RWPE1 (cell line): ENCODE measurements at regions not wholly inside any gene's neighbourhood (a gene's known extent, or its start where the extent isn't known, plus 50 kb on each side); places are given as distances from the start of the nearest gene placed in this dataset.

ENCODE experiments used
- CTCF ChIA-PET: fragments of 350-600 bp; sonication (Branson Sonifier 250); formaldehyde crosslinking; extraction: SDS; loops from one replicate; lab custom pipeline; 2021; lab: Yijun Ruan, JAX
- POLR2A ChIA-PET: fragments of 400-600 bp; formaldehyde crosslinking; extraction: SDS; loops from one replicate; lab custom pipeline; 2020; ENCODE audit warnings: antibody characterized with exemption; ENCODE audit not compliant: low non-redundant PET; lab: Yijun Ruan, JAX
- DNase-seq: peaks from one replicate; pipeline ENCODE4 v3.0.0; 2012; ENCODE audit warnings: low spot score
- H3K27ac ChIP-seq: fragments of 450-650 bp; 2 replicates; pipeline ENCODE4 v1.5.1; 2017
- TF ChIP-seq, protein P1 (sequence below): fragments of 450-650 bp; conservative IDR thresholded peaks from 2 replicates; pipeline ENCODE4 v1.5.1; 2017; ENCODE audit warnings: low read depth, mild to moderate bottlenecking

DNA sequence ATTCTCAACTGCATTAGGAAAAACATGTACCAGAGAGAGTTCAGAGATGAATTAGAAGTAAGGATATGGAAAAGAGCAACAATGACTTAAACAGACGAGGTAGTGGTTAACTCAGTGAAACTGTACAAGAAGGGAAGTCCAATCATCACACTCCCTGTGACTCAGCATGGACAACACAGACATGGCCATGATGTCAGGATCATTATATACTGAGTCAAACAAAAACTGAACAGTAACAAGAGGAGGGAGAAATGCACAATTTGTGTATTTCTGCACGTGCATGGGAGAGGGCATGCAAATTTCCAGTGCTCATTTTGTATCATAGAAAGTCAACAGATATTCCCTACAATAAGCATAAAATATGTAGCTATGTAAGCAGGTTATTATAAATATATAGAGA is 1037.8 kb downstream of the BCL11B start:
- DNase-seq = peak; percentile 37
- POLR2A ChIA-PET = no interaction called here
- H3K27ac ChIP-seq = no peak overlapping the region
- CTCF ChIA-PET = no interaction called here
- TF ChIP-seq, protein P1, sequence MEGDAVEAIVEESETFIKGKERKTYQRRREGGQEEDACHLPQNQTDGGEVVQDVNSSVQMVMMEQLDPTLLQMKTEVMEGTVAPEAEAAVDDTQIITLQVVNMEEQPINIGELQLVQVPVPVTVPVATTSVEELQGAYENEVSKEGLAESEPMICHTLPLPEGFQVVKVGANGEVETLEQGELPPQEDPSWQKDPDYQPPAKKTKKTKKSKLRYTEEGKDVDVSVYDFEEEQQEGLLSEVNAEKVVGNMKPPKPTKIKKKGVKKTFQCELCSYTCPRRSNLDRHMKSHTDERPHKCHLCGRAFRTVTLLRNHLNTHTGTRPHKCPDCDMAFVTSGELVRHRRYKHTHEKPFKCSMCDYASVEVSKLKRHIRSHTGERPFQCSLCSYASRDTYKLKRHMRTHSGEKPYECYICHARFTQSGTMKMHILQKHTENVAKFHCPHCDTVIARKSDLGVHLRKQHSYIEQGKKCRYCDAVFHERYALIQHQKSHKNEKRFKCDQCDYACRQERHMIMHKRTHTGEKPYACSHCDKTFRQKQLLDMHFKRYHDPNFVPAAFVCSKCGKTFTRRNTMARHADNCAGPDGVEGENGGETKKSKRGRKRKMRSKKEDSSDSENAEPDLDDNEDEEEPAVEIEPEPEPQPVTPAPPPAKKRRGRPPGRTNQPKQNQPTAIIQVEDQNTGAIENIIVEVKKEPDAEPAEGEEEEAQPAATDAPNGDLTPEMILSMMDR = no peak

DNA sequence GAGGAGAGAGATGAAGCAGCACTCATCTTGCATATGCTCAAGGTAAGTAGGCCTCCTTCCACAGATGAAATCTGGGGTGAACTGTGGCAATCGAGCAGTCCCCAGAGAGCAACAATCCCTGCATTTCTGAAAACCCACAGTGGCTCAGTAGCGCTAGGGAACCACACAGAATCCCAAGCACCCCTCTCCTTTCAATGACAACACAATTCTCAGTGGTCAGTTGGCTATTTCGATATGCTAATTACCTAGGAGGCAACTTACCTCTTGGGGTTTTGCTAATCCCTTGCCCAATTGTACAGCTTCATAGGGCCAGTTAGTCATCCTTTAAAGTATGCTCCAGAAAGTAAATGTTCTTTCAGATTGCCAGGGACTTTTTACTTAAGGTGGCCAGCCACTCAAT is 1035.7 kb downstream of the BCL11B start:
- POLR2A ChIA-PET = no interaction called here
- TF ChIP-seq, protein P1 = no peak
- CTCF ChIA-PET = no interaction called here

DNA sequence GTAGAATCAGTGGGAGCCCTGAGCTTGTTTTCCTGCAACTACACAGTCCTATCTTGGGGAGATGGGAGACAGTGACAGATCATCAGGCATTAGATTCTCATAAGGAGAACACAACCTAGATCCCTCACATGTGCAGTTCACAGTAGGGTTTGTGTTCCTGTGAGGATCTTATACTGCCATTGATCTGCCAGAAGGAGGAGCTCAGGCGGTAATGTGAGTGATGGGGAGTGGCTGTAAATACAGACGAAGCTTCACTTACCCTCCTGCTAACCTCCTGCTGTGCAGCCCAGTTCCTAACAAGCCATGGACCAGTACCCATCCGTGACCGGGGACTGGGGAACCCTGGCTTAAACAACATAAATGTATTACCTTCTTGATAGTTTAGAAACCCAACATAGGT is 1034.1 kb downstream of the BCL11B start:
- ChIA-PET POLR2A (no interaction called here), CTCF (no interaction called here)
- H3K27ac ChIP-seq = no peak overlapping the region
- TF ChIP-seq, protein P1 = no peak
- DNase-seq = no peak

More for the DNA sequence above, 1035.7 kb downstream of the BCL11B start:
- DNase-seq = no peak
- H3K27ac ChIP-seq = no peak overlapping the region

DNA sequence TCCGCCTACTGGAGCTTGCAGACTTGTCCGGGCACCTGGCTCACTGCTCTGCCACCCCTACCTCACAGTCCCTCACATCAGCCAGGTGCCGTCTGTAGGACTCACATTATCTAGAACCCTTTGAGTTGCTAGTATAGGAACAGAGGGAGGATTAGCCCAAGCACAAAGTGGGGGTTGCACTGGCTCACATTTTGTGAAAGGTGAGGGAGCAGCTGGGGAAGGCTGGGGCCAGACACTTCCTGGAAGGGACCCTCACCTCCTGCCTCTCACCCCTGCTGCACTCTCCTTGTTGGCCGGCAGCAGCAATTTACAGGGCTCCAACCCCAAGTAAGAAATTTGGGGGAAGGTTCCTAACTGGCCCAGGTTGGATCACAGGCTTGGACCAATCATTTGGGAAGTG is 1031.6 kb downstream of the BCL11B start:
- ChIA-PET POLR2A (no interaction called here), CTCF (interaction anchor here (0.6 kb wide), 1 partner anchor 435 kb away, joined by 3 read pairs; no protein-coding TSS in a partner anchor)
- no peak overlapping the region for H3K27ac ChIP-seq
- TF ChIP-seq, protein P1 = no peak
- no peak for DNase-seq

DNA sequence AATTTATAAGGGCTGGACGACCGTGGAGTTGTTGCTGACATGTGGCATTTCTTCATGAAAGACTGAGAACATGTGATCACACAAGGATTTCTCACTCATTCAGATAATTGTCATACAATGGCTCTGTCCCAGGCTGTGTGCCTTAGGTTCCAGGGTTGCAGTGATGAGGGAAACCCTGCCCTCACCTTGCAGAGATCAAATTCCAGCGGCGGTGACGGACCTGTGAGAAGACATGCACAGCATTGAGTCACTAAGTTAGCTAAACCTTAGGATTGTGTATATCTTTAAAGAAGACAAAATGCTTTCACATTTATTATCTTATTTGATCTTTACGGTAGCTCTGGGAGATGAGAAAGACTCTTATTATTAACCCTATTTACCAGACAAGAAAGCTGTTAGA is 1029.1 kb downstream of the BCL11B start:
- no peak overlapping the region for H3K27ac ChIP-seq
- DNase-seq = no peak
- POLR2A ChIA-PET = no interaction called here
- TF ChIP-seq, protein P1 = no peak
- CTCF ChIA-PET = no interaction called here

DNA sequence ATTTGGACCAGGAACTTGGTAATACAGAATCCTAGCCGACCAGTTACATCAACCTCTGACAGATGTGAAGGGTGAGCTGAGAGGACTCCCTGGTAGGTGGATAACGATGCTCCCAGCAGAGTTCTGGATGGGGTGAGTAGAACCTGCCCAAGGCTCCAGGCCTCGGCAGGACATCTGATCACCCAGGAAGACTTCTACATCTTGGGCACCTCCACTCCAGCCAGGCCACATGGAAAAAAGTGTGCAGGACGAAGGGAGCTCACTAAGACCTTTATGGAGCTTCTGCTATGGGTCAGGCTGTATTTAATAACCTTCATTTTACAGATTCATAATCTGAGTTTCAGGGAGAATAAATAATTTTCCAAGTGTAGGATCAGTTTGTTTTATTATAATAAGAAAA is 1028.7 kb downstream of the BCL11B start:
- TF ChIP-seq, protein P1 = no peak
- POLR2A ChIA-PET = interaction anchor here (0.6 kb wide), 1 partner anchor 20 kb away, joined by 3 read pairs; no protein-coding TSS in a partner anchor
- no peak overlapping the region for H3K27ac ChIP-seq
- CTCF ChIA-PET = interaction anchor here (0.6 kb wide), 1 partner anchor 1043 kb away, joined by 3 read pairs; no protein-coding TSS in a partner anchor
- DNase-seq = no peak
